GM12872 (cell line): ENCODE measurements at regions not wholly inside any gene's neighbourhood (a gene's known extent, or its start where the extent isn't known, plus 50 kb on each side); places are given as distances from the start of the nearest gene placed in this dataset.

ENCODE experiments used
- TF ChIP-seq, protein P1 (sequence below): IDR thresholded peaks from 3 replicates; pipeline ENCODE4 v1.5.1; 2011; ENCODE audit warnings: low read depth, mild to moderate bottlenecking, low read length, moderate library complexity; ENCODE audit not compliant: insufficient read depth

DNA sequence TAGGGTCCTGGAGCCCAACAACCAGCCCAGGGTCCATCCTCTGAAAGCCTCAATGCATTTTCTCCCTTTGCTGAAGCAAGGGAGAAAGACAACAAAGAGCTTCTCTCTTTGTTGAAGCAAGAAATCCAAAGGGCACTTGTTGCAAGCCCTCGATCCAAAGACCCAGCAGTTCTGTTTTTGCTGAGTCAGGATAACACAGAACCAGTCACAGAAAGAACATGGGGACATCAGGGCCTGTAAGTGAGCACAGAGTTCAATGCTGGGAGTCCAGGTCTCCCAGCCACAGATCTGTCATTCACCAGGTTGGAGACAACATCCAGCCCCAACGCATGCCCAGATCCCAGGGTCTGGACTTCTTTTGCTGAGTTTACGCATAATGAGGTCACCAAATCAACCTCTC is 315.8 kb upstream of the KLHL29 start:
- TF ChIP-seq, protein P1, sequence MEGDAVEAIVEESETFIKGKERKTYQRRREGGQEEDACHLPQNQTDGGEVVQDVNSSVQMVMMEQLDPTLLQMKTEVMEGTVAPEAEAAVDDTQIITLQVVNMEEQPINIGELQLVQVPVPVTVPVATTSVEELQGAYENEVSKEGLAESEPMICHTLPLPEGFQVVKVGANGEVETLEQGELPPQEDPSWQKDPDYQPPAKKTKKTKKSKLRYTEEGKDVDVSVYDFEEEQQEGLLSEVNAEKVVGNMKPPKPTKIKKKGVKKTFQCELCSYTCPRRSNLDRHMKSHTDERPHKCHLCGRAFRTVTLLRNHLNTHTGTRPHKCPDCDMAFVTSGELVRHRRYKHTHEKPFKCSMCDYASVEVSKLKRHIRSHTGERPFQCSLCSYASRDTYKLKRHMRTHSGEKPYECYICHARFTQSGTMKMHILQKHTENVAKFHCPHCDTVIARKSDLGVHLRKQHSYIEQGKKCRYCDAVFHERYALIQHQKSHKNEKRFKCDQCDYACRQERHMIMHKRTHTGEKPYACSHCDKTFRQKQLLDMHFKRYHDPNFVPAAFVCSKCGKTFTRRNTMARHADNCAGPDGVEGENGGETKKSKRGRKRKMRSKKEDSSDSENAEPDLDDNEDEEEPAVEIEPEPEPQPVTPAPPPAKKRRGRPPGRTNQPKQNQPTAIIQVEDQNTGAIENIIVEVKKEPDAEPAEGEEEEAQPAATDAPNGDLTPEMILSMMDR: no peak

DNA sequence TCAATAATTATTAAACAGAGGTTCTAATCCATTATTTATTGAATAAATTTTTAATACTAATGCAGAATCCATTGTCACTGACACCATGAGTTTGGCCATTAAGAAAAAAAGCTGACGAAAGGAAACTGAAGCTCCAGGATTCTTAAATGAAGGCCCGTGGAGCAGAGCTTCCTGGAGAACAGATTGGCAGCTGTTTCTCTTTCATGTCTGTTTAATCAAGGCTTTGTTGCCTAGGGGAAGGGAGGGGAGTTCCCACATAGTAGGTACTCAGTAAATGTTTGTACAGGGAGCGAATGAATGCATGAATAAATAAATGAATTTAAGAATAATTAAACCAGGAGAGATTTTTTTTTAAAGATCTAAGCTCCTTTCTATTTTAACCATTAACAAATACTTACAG is 315.1 kb upstream of the KLHL29 start:
- TF ChIP-seq, protein P1: no peak

DNA sequence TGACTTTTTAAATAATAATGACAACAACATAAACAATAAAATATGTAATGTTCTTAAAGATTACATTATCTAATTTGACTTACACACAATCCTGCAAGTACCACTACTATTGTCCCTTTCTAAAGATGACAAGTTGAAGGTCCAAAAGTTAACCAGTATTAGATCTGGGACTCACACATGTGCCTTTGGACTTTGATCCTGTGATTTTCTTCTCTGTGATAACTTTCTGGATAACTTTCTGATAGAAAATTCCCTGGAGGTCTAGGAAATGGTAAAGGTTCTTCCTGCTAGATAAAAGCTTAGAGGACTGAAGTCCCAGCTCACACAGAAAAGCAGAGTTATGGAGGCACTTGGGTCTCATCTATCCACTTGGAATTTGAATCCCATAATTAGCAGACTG is 311.9 kb upstream of the KLHL29 start:
- TF ChIP-seq, protein P1: no peak

DNA sequence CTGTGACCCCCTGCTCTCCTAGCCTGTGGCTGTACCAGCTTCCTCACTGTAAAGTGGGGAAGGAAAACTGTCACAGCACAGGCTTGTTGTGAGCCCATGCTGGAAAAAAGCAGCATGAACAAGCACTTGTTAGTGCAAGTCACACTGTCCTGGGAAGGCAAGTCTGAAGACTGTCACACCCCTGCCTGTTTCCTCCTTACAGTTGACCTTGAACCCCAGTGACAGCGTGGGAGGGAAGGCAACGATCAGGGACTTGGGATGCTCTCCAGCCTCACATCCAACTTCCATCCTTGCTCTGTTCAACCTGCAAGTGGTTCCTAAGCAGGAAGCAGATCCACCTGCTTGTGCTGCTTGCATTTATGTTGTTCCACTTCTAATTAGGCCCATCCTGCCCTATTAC is 311.3 kb upstream of the KLHL29 start:
- TF ChIP-seq, protein P1: no peak

DNA sequence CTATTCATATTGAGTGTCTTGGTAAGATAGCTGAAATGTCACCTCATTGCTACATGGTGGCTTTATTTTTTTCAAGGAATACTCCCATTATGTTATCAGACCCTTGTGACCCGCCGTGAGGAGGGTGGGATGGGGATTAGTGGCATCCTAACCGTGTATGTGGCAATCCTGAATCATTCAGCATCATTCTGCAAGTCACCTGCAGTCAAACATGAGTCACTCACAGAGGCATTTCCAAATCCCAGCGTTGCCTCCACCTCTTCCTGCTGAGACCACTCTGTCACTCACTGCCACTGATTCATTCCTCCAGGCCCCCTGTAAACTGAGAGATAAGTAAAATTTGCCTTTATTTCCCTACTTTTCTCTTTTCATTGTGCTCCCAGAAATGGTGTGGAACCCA is 307.4 kb upstream of the KLHL29 start:
- TF ChIP-seq, protein P1: no peak

DNA sequence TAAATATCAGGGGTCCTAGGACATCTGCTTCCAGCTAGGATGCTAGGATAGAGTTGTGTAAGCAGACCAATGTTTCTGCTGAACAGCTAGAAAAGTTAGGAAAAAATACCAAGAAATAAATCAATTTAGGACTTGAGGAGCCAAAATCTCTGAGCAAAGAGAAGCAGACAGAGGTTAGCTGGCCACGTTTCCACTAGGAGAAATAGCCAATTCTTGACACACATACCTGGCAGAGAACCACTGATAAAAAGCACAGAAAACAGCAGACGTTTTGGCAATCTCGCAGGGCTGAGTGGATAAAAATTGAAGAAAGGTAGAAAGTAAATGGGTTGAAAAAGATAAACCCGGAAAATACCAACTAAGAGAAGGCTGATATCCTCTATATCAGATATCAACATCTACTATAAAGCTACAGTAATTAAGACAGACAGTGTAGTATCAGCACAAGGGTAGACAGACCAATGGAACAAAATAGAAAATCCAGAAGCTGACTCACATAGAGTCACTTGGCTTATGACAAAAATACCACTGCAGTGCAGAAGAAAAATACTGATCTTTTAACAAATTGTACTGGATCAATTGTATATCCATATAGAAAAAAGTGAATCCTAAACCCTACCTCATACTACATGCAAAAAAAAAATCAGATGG is 306.1 kb upstream of the KLHL29 start:
- TF ChIP-seq, protein P1: no peak

DNA sequence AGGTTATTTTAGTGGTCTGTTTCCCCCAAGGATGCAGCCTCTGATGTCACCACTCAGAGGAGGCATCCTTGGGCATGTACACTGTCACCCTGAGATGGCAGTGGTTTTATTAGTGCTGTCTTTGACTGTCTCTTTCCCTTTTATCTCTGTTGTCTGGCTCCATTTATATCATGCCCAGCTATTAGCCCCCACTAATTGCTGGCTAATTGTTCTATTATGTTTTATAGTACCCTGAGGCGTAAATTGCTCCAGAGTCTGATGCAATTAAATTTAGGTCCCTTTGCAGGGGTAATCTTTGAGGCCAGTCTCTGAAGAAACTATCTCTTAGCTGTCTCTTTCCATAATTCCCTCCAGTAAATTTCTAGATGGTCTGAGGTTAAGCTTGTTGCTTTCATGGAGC is 301.0 kb upstream of the KLHL29 start:
- TF ChIP-seq, protein P1: no peak
